ENCODE measurements at regions not wholly inside any gene's neighbourhood (a gene's known extent, or its start where the extent isn't known, plus 50 kb on each side); places are given as distances from the start of the nearest gene placed in this dataset.

- no peak for TF ChIP-seq POLR2AphosphoS5 (IDR thresholded peaks at IDR 0.05)
- TF ChIP-seq EP300 (IDR thresholded peaks at IDR 0.05): no peak
- no peak for TF ChIP-seq CTCF (IDR thresholded peaks at IDR 0.05)
- no peak for TF ChIP-seq POLR2A (IDR thresholded peaks at IDR 0.05)
- no peak overlapping the region for H3K27ac ChIP-seq
- H3K4me3 ChIP-seq: no peak overlapping the region
- no peaks in the 10 kb centered on the region for H3K4me1 ChIP-seq
- intact Hi-C loops (cut with DNase I): loop anchor here (5.0 kb wide), 1 partner anchor 421 kb away; the partner anchor contains the start of gene MAFB
- no peaks in the 10 kb centered on the region for H3K36me3 ChIP-seq
- WGBS, 2 donors: 40 to 73% methylated on average over 6 of the region's 6 CpGs
- no peaks in the 10 kb centered on the region for H3K9me3 ChIP-seq
- H3K27me3 ChIP-seq: no peaks in the 10 kb centered on the region
- DNase-seq: no peak
These were observed 423.1 kb downstream of the MAFB start for GRCh38 chr20:40265825-40266533.

GRCh38 chr20:40262219-40262618 is 426.8 kb downstream of the MAFB start:
- no peaks in the 10 kb centered on the region for H3K9me3 ChIP-seq
- H3K27ac ChIP-seq: no peak overlapping the region
- no peaks in the 10 kb centered on the region for H3K4me1 ChIP-seq
- 44 to 69% methylated on average over 2 of the region's 2 CpGs for WGBS, 2 donors
- no peaks in the 10 kb centered on the region for H3K27me3 ChIP-seq
- H3K4me3 ChIP-seq: no peak overlapping the region
- DNase-seq: no peak
- TF ChIP-seq POLR2A (IDR thresholded peaks at IDR 0.05) (no peak), POLR2AphosphoS5 (IDR thresholded peaks at IDR 0.05) (no peak), EP300 (IDR thresholded peaks at IDR 0.05) (no peak), CTCF (IDR thresholded peaks at IDR 0.05) (no peak)
- intact Hi-C loops (cut with DNase I): no loop called here
- H3K36me3 ChIP-seq: no peaks in the 10 kb centered on the region

GRCh38 chr20:40258931-40259330 is 430.1 kb downstream of the MAFB start:
- no peaks in the 10 kb centered on the region for H3K36me3 ChIP-seq
- H3K9me3 ChIP-seq: no peaks in the 10 kb centered on the region
- no peak for DNase-seq
- H3K4me1 ChIP-seq: peaks cover 0 to 6% (median 0%) of the 10 kb centered on the region in 4 donors
- 67 to 71% methylated on average over 4 of the region's 4 CpGs for WGBS, 2 donors
- TF ChIP-seq CTCF (IDR thresholded peaks at IDR 0.05) (no peak), EP300 (IDR thresholded peaks at IDR 0.05) (no peak), POLR2A (IDR thresholded peaks at IDR 0.05) (no peak)
- H3K27me3 ChIP-seq: no peaks in the 10 kb centered on the region
- H3K4me3 ChIP-seq: no peak overlapping the region
- intact Hi-C loops (cut with DNase I): no loop called here
- H3K27ac ChIP-seq: no peak overlapping the region

DNA sequence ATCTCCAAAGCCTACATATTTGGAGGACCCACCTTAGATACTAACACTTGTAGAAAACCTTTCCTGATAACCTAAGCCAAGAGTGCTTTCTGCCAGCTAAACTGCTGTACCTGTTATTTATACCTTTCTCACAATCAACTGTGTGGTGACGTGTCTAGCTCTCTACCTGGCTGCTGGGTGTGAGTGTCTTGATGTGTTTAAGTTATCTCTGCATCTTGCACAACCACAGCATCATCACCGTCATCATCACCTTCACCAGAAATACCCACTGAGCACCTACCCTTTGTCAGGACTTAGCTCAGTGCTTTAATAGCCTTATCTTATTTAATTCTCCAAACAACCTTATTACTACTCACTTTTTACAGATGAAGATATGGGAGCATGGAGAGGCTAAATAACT is 431.3 kb downstream of the MAFB start:
- Histone ChIP-seq H3K36me3 (no peaks in the 10 kb centered on the region), H3K27me3 (no peaks in the 10 kb centered on the region), H3K27ac (no peak overlapping the region), H3K4me1 (peaks cover 0 to 6% (median 0%) of the 10 kb centered on the region in 4 donors), H3K4me3 (no peak overlapping the region), H3K9me3 (no peaks in the 10 kb centered on the region)
- no peak for DNase-seq
- WGBS, 2 donors: 85 to 88% methylated on average over 2 of the region's 2 CpGs
- intact Hi-C loops (cut with DNase I): no loop called here
- no peak for TF ChIP-seq POLR2A (IDR thresholded peaks at IDR 0.05)
- TF ChIP-seq EP300 (IDR thresholded peaks at IDR 0.05): no peak
- no peak for TF ChIP-seq POLR2AphosphoS5 (IDR thresholded peaks at IDR 0.05)
- no peak for TF ChIP-seq CTCF (IDR thresholded peaks at IDR 0.05)

- WGBS, 2 donors: 28 to 64% methylated on average over 1 of the region's 1 CpG
- no peak overlapping the region for H3K4me3 ChIP-seq
- no peaks in the 10 kb centered on the region for H3K9me3 ChIP-seq
- intact Hi-C loops (cut with DNase I): no loop called here
- no peak for DNase-seq
- no peak for TF ChIP-seq EP300 (IDR thresholded peaks at IDR 0.05)
- no peak for TF ChIP-seq CTCF (IDR thresholded peaks at IDR 0.05)
- TF ChIP-seq POLR2AphosphoS5 (IDR thresholded peaks at IDR 0.05): no peak
- no peak for TF ChIP-seq POLR2A (IDR thresholded peaks at IDR 0.05)
- no peaks in the 10 kb centered on the region for H3K36me3 ChIP-seq
- H3K4me1 ChIP-seq: peaks cover 0 to 6% (median 0%) of the 10 kb centered on the region in 4 donors
- H3K27ac ChIP-seq: no peak overlapping the region
- no peaks in the 10 kb centered on the region for H3K27me3 ChIP-seq
These were observed 433.7 kb downstream of the MAFB start for GRCh38 chr20:40255365-40255764.

Data from sigmoid colon (tissue), 6 donors.